ENCODE measurements at regions not wholly inside any gene's neighbourhood (a gene's known extent, or its start where the extent isn't known, plus 50 kb on each side); places are given as distances from the start of the nearest gene placed in this dataset.

DNA sequence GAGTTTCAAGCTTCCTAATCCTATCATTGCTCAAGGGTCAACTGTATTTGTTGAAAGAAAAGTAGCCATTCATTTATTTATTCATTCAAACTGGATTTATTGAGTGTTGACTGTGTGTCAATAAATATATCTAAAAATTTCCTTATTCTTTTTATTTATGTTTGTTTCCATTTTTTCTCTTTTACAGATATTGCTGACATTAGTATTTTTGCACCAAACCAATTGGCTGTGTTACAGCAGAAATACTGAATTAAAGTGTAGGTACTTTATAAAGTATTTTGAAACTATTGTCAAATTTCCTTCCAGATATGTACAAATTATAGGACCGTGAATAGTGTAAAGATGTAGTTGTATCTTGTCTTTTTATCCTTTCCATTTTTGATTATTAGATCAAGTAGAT lies 692.0 kb upstream of the SLC10A2 start:
- no peaks in the 10 kb centered on the region for H3K9me3 ChIP-seq
- H3K4me1 ChIP-seq = no peaks in the 10 kb centered on the region
- no peaks in the 10 kb centered on the region for H3K36me3 ChIP-seq
- H3K27me3 ChIP-seq = no peaks in the 10 kb centered on the region
- TF ChIP-seq, protein P1, sequence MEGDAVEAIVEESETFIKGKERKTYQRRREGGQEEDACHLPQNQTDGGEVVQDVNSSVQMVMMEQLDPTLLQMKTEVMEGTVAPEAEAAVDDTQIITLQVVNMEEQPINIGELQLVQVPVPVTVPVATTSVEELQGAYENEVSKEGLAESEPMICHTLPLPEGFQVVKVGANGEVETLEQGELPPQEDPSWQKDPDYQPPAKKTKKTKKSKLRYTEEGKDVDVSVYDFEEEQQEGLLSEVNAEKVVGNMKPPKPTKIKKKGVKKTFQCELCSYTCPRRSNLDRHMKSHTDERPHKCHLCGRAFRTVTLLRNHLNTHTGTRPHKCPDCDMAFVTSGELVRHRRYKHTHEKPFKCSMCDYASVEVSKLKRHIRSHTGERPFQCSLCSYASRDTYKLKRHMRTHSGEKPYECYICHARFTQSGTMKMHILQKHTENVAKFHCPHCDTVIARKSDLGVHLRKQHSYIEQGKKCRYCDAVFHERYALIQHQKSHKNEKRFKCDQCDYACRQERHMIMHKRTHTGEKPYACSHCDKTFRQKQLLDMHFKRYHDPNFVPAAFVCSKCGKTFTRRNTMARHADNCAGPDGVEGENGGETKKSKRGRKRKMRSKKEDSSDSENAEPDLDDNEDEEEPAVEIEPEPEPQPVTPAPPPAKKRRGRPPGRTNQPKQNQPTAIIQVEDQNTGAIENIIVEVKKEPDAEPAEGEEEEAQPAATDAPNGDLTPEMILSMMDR (IDR thresholded peaks at IDR 0.05) = no peak
- no peak for TF ChIP-seq POLR2A (IDR thresholded peaks at IDR 0.05)
- no peak for TF ChIP-seq POLR2AphosphoS5 (IDR thresholded peaks at IDR 0.05; ENCODE audit: insufficient read depth in 1 of 2, low read depth in 1 of 2)
- H3K27ac ChIP-seq = no peak overlapping the region
- no peak for DNase-seq (ENCODE audit: extremely low spot score in 2 of 2)
- intact Hi-C loops (cut with DNase I) = no loop called here
- no peak overlapping the region for H3K4me3 ChIP-seq

DNA sequence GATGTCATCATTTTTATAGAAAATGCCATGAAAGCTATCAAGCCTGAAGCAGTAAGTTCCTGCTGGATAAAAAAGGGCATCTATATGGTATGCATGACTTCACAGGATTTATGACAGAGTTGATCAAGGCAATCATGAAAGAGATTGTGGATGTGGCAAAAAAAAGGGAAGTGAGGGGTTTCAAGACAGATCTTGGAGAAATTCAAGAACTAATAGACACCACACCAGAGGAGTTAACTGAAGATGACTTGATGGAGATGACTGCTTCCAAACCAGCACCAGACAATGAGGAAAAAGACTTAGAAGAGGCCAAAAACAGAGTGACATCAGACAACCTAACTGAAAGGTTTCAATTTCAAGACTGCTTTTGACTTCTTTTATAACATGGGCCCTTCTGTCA lies 691.1 kb upstream of the SLC10A2 start:
- no peak for DNase-seq (ENCODE audit: extremely low spot score in 2 of 2)
- Histone ChIP-seq H3K27me3 (no peaks in the 10 kb centered on the region), H3K9me3 (no peaks in the 10 kb centered on the region), H3K36me3 (no peaks in the 10 kb centered on the region), H3K4me3 (no peak overlapping the region), H3K4me1 (no peaks in the 10 kb centered on the region), H3K27ac (no peak overlapping the region)
- TF ChIP-seq POLR2AphosphoS5 (IDR thresholded peaks at IDR 0.05; ENCODE audit: insufficient read depth in 1 of 2, low read depth in 1 of 2) = no peak
- TF ChIP-seq, protein P1 (IDR thresholded peaks at IDR 0.05) = no peak
- TF ChIP-seq POLR2A (IDR thresholded peaks at IDR 0.05) = no peak
- intact Hi-C loops (cut with DNase I) = no loop called here

DNA sequence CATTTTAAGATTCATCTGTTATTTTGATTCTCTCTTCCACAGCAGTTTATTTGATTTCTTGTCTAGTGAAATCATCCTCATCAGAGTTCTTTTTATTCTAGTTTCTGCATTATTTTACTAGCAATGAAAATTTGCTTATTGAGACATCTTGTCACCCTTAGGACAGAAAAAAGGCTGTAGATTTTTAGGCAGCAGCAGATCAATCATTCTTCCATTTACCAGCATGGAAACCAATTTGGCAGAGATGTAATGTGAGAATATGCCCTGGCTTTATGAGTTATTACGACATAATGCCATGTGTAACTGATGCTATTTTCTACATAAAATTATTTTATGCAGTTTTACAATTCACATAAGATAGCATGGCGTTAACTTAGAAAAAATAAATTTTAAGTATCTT lies 688.6 kb upstream of the SLC10A2 start:
- TF ChIP-seq POLR2AphosphoS5 (IDR thresholded peaks at IDR 0.05; ENCODE audit: insufficient read depth in 1 of 2, low read depth in 1 of 2) (no peak), POLR2A (IDR thresholded peaks at IDR 0.05) (no peak)
- TF ChIP-seq, protein P1 (IDR thresholded peaks at IDR 0.05) = no peak
- H3K36me3 ChIP-seq = no peaks in the 10 kb centered on the region
- no peaks in the 10 kb centered on the region for H3K27me3 ChIP-seq
- intact Hi-C loops (cut with DNase I) = no loop called here
- no peak overlapping the region for H3K4me3 ChIP-seq
- H3K27ac ChIP-seq = no peak overlapping the region
- no peak for DNase-seq (ENCODE audit: extremely low spot score in 2 of 2)
- no peaks in the 10 kb centered on the region for H3K9me3 ChIP-seq
- no peaks in the 10 kb centered on the region for H3K4me1 ChIP-seq

DNA sequence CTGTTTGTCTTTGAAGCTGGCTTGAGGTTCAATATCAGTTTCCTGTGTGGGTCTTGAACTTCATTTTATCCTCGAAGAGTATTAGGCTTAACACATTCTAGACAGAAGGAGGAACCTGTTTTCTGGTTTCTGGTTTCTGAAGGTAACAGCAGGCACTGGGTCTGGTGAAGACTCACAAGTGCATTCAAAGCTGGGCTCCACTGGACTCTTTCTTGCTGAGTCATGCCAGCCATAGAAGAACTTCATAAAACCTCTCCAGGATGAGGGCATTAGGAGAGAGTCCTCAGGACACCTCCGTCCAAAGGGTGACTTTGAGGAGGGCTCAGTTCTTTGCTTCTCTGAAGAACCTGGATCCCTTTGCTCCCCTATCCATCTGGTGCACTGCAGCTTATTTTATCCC lies 668.6 kb upstream of the SLC10A2 start:
- no peak overlapping the region for H3K4me3 ChIP-seq
- H3K4me1 ChIP-seq = no peaks in the 10 kb centered on the region
- no peak for DNase-seq (ENCODE audit: extremely low spot score in 2 of 2)
- no peaks in the 10 kb centered on the region for H3K27me3 ChIP-seq
- H3K9me3 ChIP-seq = no peaks in the 10 kb centered on the region
- no peak overlapping the region for H3K27ac ChIP-seq
- H3K36me3 ChIP-seq = no peaks in the 10 kb centered on the region
- TF ChIP-seq, protein P1 (IDR thresholded peaks at IDR 0.05) = no peak
- TF ChIP-seq POLR2AphosphoS5 (IDR thresholded peaks at IDR 0.05; ENCODE audit: insufficient read depth in 1 of 2, low read depth in 1 of 2) (no peak), POLR2A (IDR thresholded peaks at IDR 0.05) (no peak)
- intact Hi-C loops (cut with DNase I) = no loop called here

DNA sequence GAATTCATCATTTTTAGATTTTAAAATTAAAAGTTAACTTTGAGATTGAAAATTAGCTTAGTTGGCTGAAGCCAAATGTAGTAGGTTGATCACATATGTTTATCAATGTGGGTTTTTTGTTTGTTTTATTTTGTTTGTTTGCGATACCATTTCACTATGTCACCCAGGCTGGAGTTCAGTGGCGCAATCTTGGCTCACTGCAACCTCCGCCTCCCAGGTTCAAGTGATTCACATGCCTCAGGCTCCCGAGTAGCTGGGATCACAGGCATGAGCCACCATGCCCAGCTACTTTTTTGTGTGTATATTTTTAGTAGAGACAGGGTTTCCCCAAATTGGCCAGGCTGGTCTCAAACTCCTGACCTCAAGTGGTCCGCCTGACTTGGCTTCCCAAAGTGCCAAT lies 665.7 kb upstream of the SLC10A2 start:
- no peaks in the 10 kb centered on the region for H3K9me3 ChIP-seq
- H3K4me1 ChIP-seq = no peaks in the 10 kb centered on the region
- H3K27ac ChIP-seq = no peak overlapping the region
- TF ChIP-seq POLR2A (IDR thresholded peaks at IDR 0.05) = no peak
- TF ChIP-seq POLR2AphosphoS5 (IDR thresholded peaks at IDR 0.05; ENCODE audit: insufficient read depth in 1 of 2, low read depth in 1 of 2) = no peak
- TF ChIP-seq, protein P1 (IDR thresholded peaks at IDR 0.05) = no peak
- intact Hi-C loops (cut with DNase I) = no loop called here
- DNase-seq (ENCODE audit: extremely low spot score in 2 of 2) = no peak
- no peaks in the 10 kb centered on the region for H3K36me3 ChIP-seq
- no peaks in the 10 kb centered on the region for H3K27me3 ChIP-seq
- no peak overlapping the region for H3K4me3 ChIP-seq

Measured in vagina (tissue), 2 donors.